ENCODE measurements at regions not wholly inside any gene's neighbourhood (a gene's known extent, or its start where the extent isn't known, plus 50 kb on each side); places are given as distances from the start of the nearest gene placed in this dataset.

DNA sequence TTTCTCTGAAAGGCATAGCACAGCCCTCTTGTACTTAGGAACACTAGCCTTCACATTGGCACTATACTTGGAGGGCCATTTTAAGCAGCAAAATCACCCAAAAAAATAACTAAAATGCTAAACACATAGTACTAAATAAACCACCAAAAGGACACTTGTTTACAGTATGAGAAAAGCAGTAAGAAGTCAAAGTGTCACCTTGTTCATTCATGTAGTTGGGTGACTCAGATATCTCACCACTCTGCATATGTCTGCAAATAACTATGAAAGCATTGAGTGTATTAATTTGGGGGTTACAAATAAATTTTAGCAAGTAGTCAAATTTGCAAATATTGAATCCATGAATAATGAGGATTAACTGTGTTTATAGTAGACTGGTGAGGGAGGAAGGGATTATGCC, 107.6 kb downstream of the ELAPOR2 start:
- TF ChIP-seq, protein P1, sequence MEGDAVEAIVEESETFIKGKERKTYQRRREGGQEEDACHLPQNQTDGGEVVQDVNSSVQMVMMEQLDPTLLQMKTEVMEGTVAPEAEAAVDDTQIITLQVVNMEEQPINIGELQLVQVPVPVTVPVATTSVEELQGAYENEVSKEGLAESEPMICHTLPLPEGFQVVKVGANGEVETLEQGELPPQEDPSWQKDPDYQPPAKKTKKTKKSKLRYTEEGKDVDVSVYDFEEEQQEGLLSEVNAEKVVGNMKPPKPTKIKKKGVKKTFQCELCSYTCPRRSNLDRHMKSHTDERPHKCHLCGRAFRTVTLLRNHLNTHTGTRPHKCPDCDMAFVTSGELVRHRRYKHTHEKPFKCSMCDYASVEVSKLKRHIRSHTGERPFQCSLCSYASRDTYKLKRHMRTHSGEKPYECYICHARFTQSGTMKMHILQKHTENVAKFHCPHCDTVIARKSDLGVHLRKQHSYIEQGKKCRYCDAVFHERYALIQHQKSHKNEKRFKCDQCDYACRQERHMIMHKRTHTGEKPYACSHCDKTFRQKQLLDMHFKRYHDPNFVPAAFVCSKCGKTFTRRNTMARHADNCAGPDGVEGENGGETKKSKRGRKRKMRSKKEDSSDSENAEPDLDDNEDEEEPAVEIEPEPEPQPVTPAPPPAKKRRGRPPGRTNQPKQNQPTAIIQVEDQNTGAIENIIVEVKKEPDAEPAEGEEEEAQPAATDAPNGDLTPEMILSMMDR (conservative IDR thresholded peaks at IDR 0.05; ENCODE audit: low read length) = no peak
- TF ChIP-seq EZH2phosphoT487 (IDR thresholded peaks at IDR 0.05; ENCODE audit: borderline replicate concordance) = no peak
